ENCODE measurements at regions not wholly inside any gene's neighbourhood (a gene's known extent, or its start where the extent isn't known, plus 50 kb on each side); places are given as distances from the start of the nearest gene placed in this dataset.

DNA sequence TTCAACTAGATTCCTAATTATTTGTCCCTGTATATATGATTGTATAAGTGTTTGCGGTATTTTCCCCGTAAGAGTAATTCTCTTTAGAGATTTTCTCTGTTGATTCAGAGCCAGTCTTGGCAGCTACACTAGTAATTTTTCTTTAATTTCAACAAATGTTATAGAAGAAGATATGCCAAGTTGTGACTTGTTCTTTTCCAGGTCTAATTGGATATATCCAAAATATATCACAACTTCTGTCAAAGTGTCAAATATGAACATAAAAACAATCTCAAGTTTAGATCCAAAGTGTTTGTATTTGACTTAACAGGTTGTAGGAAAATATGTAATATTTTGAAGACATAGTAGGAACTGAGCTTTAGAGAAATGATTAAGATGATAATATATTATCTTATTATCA lies 733.9 kb upstream of the SLITRK5 start:
- TF ChIP-seq POLR2A (IDR thresholded peaks at IDR 0.05; ENCODE audit: extremely low read depth, insufficient read length) = no peak
- TF ChIP-seq, protein P1, sequence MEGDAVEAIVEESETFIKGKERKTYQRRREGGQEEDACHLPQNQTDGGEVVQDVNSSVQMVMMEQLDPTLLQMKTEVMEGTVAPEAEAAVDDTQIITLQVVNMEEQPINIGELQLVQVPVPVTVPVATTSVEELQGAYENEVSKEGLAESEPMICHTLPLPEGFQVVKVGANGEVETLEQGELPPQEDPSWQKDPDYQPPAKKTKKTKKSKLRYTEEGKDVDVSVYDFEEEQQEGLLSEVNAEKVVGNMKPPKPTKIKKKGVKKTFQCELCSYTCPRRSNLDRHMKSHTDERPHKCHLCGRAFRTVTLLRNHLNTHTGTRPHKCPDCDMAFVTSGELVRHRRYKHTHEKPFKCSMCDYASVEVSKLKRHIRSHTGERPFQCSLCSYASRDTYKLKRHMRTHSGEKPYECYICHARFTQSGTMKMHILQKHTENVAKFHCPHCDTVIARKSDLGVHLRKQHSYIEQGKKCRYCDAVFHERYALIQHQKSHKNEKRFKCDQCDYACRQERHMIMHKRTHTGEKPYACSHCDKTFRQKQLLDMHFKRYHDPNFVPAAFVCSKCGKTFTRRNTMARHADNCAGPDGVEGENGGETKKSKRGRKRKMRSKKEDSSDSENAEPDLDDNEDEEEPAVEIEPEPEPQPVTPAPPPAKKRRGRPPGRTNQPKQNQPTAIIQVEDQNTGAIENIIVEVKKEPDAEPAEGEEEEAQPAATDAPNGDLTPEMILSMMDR (IDR thresholded peaks at IDR 0.05; ENCODE audit: low read depth, low read length) = no peak
- TF ChIP-seq, protein P2, sequence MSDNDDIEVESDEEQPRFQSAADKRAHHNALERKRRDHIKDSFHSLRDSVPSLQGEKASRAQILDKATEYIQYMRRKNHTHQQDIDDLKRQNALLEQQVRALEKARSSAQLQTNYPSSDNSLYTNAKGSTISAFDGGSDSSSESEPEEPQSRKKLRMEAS (IDR thresholded peaks at IDR 0.05; ENCODE audit: low read depth, low read length) = no peak
- no peak for TF ChIP-seq MYC (IDR thresholded peaks at IDR 0.05; ENCODE audit: low read depth, low read length)
